ENCODE measurements at regions not wholly inside any gene's neighbourhood (a gene's known extent, or its start where the extent isn't known, plus 50 kb on each side); places are given as distances from the start of the nearest gene placed in this dataset.

DNA sequence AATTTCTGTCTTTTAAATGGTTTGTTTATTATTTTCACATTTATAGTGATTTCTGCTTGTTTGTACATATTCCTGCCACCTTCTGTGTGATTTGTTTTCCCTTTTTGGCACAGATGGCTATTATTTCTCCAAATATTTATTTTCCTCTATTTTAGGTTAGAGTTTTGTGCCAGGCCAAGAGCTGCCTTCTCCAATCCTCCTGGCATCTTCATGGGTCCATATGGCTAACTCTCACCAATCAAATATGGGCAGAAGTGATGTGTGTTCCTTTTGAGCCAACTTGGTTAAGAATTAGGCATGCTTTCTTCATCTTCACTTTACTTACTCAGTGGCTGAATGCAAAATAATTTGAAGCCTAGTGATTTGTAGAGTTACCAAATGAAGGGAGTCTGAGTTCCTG, 697.1 kb upstream of the CELF4 start:
- intact Hi-C loops (cut with micrococcal nuclease; ENCODE audit: unreplicated experiment) (no loop called here), in situ Hi-C loops (cut with MboI) (no loop called here)
- Histone ChIP-seq H3K4me3 (no peak overlapping the region), H3K4me1 (ENCODE audit: control insufficient read depth, insufficient read depth, low read length) (no peaks in the 10 kb centered on the region), H3K9ac (ENCODE audit: control insufficient read depth, insufficient read depth, low read length) (no peak overlapping the region), H4K20me1 (ENCODE audit: control insufficient read depth, insufficient read depth) (no peaks in the 10 kb centered on the region), H3K27me3 (replicated peaks in 1 of 2; ENCODE audit: control insufficient read depth in 2 of 2, insufficient read depth in 2 of 2, low read length in 1 of 2) (no peaks in the 10 kb centered on the region), H3K36me3 (ENCODE audit: control insufficient read depth in 2 of 2, insufficient read depth in 2 of 2, low read length in 1 of 2) (no peaks in the 10 kb centered on the region), H3K79me2 (ENCODE audit: control insufficient read depth, insufficient read depth, low read length) (no peaks in the 10 kb centered on the region), H3K9me3 (replicated peaks; ENCODE audit: control insufficient read depth, insufficient read depth, low read length) (no peaks in the 10 kb centered on the region), H3K4me2 (ENCODE audit: control insufficient read depth, insufficient read depth) (no peak overlapping the region), H2AFZ (ENCODE audit: control insufficient read depth, low read depth, low read length) (no peak overlapping the region), H3K27ac (ENCODE audit: control insufficient read depth, insufficient read depth) (no peak overlapping the region)
- FAIRE-seq, result no peak
- ChIA-PET SMC1A (ENCODE audit: uncharacterized antibody, unreplicated experiment) (interaction anchor here (1.3 kb wide), 1 partner anchor 8 kb away, joined by 3 read pairs; no protein-coding TSS in a partner anchor), CTCF (no interaction called here), RAD21 (ENCODE audit: unreplicated experiment) (no interaction called here), POLR2A (no interaction called here)
- no peak for ATAC-seq
- DNase-seq (ENCODE audit: low read depth, low spot score), result no peak
- TF ChIP-seq CEBPB (IDR thresholded peaks at IDR 0.05; ENCODE audit: borderline replicate concordance in 1 of 2, low read depth in 2 of 2, low read length in 2 of 2) (no peak), PAX8 (IDR thresholded peaks at IDR 0.05) (no peak), SMAD1 (IDR thresholded peaks at IDR 0.05; ENCODE audit: low read depth, partially characterized antibody) (no peak), BRCA1 (IDR thresholded peaks at IDR 0.05; ENCODE audit: low read depth, low read length) (no peak), RUNX3 (IDR thresholded peaks at IDR 0.05; ENCODE audit: low read length) (no peak), ZNF24 (IDR thresholded peaks at IDR 0.05) (no peak), NBN (IDR thresholded peaks at IDR 0.05) (no peak), ZNF207 (IDR thresholded peaks at IDR 0.05; ENCODE audit: borderline replicate concordance) (no peak), RBBP5 (conservative IDR thresholded peaks at IDR 0.05) (no peak)
- TF ChIP-seq, protein P1, sequence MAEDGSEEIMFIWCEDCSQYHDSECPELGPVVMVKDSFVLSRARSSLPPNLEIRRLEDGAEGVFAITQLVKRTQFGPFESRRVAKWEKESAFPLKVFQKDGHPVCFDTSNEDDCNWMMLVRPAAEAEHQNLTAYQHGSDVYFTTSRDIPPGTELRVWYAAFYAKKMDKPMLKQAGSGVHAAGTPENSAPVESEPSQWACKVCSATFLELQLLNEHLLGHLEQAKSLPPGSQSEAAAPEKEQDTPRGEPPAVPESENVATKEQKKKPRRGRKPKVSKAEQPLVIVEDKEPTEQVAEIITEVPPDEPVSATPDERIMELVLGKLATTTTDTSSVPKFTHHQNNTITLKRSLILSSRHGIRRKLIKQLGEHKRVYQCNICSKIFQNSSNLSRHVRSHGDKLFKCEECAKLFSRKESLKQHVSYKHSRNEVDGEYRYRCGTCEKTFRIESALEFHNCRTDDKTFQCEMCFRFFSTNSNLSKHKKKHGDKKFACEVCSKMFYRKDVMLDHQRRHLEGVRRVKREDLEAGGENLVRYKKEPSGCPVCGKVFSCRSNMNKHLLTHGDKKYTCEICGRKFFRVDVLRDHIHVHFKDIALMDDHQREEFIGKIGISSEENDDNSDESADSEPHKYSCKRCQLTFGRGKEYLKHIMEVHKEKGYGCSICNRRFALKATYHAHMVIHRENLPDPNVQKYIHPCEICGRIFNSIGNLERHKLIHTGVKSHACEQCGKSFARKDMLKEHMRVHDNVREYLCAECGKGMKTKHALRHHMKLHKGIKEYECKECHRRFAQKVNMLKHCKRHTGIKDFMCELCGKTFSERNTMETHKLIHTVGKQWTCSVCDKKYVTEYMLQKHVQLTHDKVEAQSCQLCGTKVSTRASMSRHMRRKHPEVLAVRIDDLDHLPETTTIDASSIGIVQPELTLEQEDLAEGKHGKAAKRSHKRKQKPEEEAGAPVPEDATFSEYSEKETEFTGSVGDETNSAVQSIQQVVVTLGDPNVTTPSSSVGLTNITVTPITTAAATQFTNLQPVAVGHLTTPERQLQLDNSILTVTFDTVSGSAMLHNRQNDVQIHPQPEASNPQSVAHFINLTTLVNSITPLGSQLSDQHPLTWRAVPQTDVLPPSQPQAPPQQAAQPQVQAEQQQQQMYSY (CRISPR knock-in tag; IDR thresholded peaks at IDR 0.05), result no peak
- TF ChIP-seq, protein P2, sequence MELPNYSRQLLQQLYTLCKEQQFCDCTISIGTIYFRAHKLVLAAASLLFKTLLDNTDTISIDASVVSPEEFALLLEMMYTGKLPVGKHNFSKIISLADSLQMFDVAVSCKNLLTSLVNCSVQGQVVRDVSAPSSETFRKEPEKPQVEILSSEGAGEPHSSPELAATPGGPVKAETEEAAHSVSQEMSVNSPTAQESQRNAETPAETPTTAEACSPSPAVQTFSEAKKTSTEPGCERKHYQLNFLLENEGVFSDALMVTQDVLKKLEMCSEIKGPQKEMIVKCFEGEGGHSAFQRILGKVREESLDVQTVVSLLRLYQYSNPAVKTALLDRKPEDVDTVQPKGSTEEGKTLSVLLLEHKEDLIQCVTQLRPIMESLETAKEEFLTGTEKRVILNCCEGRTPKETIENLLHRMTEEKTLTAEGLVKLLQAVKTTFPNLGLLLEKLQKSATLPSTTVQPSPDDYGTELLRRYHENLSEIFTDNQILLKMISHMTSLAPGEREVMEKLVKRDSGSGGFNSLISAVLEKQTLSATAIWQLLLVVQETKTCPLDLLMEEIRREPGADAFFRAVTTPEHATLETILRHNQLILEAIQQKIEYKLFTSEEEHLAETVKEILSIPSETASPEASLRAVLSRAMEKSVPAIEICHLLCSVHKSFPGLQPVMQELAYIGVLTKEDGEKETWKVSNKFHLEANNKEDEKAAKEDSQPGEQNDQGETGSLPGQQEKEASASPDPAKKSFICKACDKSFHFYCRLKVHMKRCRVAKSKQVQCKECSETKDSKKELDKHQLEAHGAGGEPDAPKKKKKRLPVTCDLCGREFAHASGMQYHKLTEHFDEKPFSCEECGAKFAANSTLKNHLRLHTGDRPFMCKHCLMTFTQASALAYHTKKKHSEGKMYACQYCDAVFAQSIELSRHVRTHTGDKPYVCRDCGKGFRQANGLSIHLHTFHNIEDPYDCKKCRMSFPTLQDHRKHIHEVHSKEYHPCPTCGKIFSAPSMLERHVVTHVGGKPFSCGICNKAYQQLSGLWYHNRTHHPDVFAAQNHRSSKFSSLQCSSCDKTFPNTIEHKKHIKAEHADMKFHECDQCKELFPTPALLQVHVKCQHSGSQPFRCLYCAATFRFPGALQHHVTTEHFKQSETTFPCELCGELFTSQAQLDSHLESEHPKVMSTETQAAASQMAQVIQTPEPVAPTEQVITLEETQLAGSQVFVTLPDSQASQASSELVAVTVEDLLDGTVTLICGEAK (IDR thresholded peaks at IDR 0.05; ENCODE audit: borderline replicate concordance), result no peak
- TF ChIP-seq, protein P3, sequence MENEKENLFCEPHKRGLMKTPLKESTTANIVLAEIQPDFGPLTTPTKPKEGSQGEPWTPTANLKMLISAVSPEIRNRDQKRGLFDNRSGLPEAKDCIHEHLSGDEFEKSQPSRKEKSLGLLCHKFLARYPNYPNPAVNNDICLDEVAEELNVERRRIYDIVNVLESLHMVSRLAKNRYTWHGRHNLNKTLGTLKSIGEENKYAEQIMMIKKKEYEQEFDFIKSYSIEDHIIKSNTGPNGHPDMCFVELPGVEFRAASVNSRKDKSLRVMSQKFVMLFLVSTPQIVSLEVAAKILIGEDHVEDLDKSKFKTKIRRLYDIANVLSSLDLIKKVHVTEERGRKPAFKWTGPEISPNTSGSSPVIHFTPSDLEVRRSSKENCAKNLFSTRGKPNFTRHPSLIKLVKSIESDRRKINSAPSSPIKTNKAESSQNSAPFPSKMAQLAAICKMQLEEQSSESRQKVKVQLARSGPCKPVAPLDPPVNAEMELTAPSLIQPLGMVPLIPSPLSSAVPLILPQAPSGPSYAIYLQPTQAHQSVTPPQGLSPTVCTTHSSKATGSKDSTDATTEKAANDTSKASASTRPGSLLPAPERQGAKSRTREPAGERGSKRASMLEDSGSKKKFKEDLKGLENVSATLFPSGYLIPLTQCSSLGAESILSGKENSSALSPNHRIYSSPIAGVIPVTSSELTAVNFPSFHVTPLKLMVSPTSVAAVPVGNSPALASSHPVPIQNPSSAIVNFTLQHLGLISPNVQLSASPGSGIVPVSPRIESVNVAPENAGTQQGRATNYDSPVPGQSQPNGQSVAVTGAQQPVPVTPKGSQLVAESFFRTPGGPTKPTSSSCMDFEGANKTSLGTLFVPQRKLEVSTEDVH (IDR thresholded peaks at IDR 0.05; ENCODE audit: low read depth, partially characterized antibody), result no peak
- TF ChIP-seq, protein P4, sequence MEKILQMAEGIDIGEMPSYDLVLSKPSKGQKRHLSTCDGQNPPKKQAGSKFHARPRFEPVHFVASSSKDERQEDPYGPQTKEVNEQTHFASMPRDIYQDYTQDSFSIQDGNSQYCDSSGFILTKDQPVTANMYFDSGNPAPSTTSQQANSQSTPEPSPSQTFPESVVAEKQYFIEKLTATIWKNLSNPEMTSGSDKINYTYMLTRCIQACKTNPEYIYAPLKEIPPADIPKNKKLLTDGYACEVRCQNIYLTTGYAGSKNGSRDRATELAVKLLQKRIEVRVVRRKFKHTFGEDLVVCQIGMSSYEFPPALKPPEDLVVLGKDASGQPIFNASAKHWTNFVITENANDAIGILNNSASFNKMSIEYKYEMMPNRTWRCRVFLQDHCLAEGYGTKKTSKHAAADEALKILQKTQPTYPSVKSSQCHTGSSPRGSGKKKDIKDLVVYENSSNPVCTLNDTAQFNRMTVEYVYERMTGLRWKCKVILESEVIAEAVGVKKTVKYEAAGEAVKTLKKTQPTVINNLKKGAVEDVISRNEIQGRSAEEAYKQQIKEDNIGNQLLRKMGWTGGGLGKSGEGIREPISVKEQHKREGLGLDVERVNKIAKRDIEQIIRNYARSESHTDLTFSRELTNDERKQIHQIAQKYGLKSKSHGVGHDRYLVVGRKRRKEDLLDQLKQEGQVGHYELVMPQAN (conservative IDR thresholded peaks at IDR 0.05), result no peak
- no TSS peak for BruUV-seq (replicated peaks)

Data from GM12878 (cell line).